Kidney epithelial cell (primary cell): ENCODE measurements at regions not wholly inside any gene's neighbourhood (a gene's known extent, or its start where the extent isn't known, plus 50 kb on each side); places are given as distances from the start of the nearest gene placed in this dataset.

Source experiments
- DNase-seq: peaks from one replicate; pipeline ENCODE4 v3.0.0-alpha.2; 2010; ENCODE audit warnings: low read depth
- H3K27me3 ChIP-seq: 2 replicates; pipeline ENCODE4 v1.6.0; 2011; ENCODE audit warnings: low read length; ENCODE audit not compliant: control insufficient read depth, insufficient read depth
- H3K36me3 ChIP-seq: 2 replicates; pipeline ENCODE4 v1.5.1; 2011; ENCODE audit warnings: low read length; ENCODE audit not compliant: control insufficient read depth, insufficient read depth
- H3K4me3 ChIP-seq: 2 replicates; pipeline ENCODE4 v1.5.1; 2011; ENCODE audit warnings: low read depth, mild to moderate bottlenecking, control low read depth, low read length
- CTCF ChIP-seq: IDR thresholded peaks from 2 replicates; pipeline ENCODE4 v1.5.1; 2011; ENCODE audit warnings: mild to moderate bottlenecking, moderate library complexity, low read length, control low read depth, inconsistent platforms; ENCODE audit not compliant: insufficient read depth, poor library complexity, severe bottlenecking

GRCh38 chr3:31295150-31295765 is 237.5 kb upstream of the STT3B start:
- DNase-seq = no peak
- Histone ChIP-seq H3K27me3 (no peaks in the 10 kb centered on the region), H3K4me3 (no peak overlapping the region), H3K36me3 (no peaks in the 10 kb centered on the region)
- TF ChIP-seq CTCF = no peak

- TF ChIP-seq CTCF = no peak
- H3K36me3 ChIP-seq = no peaks in the 10 kb centered on the region
- H3K4me3 ChIP-seq = no peak overlapping the region
- H3K27me3 ChIP-seq = no peaks in the 10 kb centered on the region
- no peak for DNase-seq
Measured at GRCh38 chr3:31297726-31298298, 234.9 kb upstream of the STT3B start.

GRCh38 chr3:31300456-31301443 is 232.0 kb upstream of the STT3B start:
- Histone ChIP-seq H3K36me3 (no peaks in the 10 kb centered on the region), H3K27me3 (no peaks in the 10 kb centered on the region), H3K4me3 (no peak overlapping the region)
- no peak for TF ChIP-seq CTCF
- no peak for DNase-seq

- TF ChIP-seq CTCF = no peak
- Histone ChIP-seq H3K36me3 (no peaks in the 10 kb centered on the region), H3K4me3 (no peak overlapping the region), H3K27me3 (no peaks in the 10 kb centered on the region)
- DNase-seq = no peak
Measured at GRCh38 chr3:31302343-31302742, 230.4 kb upstream of the STT3B start.

- Histone ChIP-seq H3K36me3 (no peaks in the 10 kb centered on the region), H3K4me3 (no peak overlapping the region), H3K27me3 (no peaks in the 10 kb centered on the region)
- TF ChIP-seq CTCF = no peak
- no peak for DNase-seq
Measured at GRCh38 chr3:31305340-31305739, 227.4 kb upstream of the STT3B start.
